ENCODE measurements at regions not wholly inside any gene's neighbourhood (a gene's known extent, or its start where the extent isn't known, plus 50 kb on each side); places are given as distances from the start of the nearest gene placed in this dataset.

DNA sequence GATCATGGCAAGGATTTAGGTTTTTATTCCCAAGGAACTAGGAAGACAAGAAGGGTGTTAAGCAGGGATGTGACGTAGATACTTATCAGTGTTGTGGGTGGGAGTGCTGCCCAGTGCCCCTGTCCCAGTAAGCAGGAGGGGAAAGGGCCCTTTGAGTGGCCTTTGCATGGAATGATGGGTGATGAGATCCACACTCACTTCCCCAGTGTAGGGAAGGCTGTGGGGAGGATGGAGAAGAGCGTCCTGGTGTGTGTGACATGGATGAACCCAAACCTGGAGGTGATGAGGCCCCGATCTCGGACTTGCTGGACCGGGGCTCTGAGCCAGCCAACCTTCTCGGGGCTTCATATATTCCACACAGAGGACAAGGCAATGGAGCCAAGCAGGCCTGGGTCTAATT is 610.9 kb downstream of the CDH26 start:
- Histone ChIP-seq H3K27me3 (ENCODE audit: insufficient read depth, poor library complexity, severe bottlenecking) (no peaks in the 10 kb centered on the region), H3K27ac (replicated peaks) (no peak overlapping the region), H3K4me3 (replicated peaks; ENCODE audit: insufficient read depth, low read length) (no peak overlapping the region)
- no peak for DNase-seq (ENCODE audit: low read depth in 1 of 2, low spot score in 1 of 2)
- TF ChIP-seq REST (IDR thresholded peaks at IDR 0.05; ENCODE audit: insufficient replicate concordance, low read depth) (no peak), CTCF (IDR thresholded peaks at IDR 0.05; ENCODE audit: insufficient read depth, low read length) (no peak), GABPA (IDR thresholded peaks at IDR 0.05; ENCODE audit: low read depth) (no peak), POLR2AphosphoS5 (IDR thresholded peaks at IDR 0.05; ENCODE audit: low read depth) (no peak), SPI1 (IDR thresholded peaks at IDR 0.05; ENCODE audit: borderline replicate concordance, low read depth) (no peak)

GRCh38 chr20:60570481-60571277 is 612.5 kb downstream of the CDH26 start:
- Histone ChIP-seq H3K27me3 (ENCODE audit: insufficient read depth, poor library complexity, severe bottlenecking) (no peaks in the 10 kb centered on the region), H3K27ac (replicated peaks) (no peak overlapping the region), H3K4me3 (replicated peaks; ENCODE audit: insufficient read depth, low read length) (no peak overlapping the region)
- no peak for TF ChIP-seq POLR2AphosphoS5 (IDR thresholded peaks at IDR 0.05; ENCODE audit: low read depth)
- DNase-seq (ENCODE audit: low read depth in 1 of 2, low spot score in 1 of 2), result no peak

- H3K27me3 ChIP-seq (ENCODE audit: insufficient read depth, poor library complexity, severe bottlenecking), result no peaks in the 10 kb centered on the region
- H3K4me3 ChIP-seq (replicated peaks; ENCODE audit: insufficient read depth, low read length), result no peak overlapping the region
- no peak overlapping the region for H3K27ac ChIP-seq (replicated peaks)
- TF ChIP-seq POLR2AphosphoS5 (IDR thresholded peaks at IDR 0.05; ENCODE audit: low read depth) (no peak), GABPA (IDR thresholded peaks at IDR 0.05; ENCODE audit: low read depth) (no peak)
- no peak for DNase-seq (ENCODE audit: low read depth in 1 of 2, low spot score in 1 of 2)
These were observed 614.9 kb downstream of the CDH26 start for GRCh38 chr20:60573003-60573680.

DNA sequence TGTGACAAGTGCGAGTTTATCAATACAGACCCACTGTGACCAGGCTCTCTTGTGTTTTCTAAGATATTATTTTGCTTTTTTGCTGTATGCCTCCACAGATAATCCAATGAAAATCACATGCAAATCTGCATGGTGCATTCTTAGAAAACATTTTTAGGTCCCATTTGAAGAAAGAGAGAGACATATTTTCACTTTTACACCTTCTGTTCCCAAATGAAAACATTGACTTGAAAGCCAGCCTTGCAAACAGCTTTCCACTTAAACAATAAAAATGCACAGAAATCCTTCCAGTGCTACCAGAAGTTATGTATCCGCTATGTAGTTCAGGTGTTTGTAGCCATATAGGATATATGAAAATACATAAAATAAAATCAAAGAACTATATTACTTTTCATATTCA is 618.0 kb downstream of the CDH26 start:
- no peak for DNase-seq (ENCODE audit: low read depth in 1 of 2, low spot score in 1 of 2)
- no peak for TF ChIP-seq SPI1 (IDR thresholded peaks at IDR 0.05; ENCODE audit: borderline replicate concordance, low read depth)
- TF ChIP-seq REST (IDR thresholded peaks at IDR 0.05; ENCODE audit: insufficient replicate concordance, low read depth), result no peak
- no peak for TF ChIP-seq POLR2AphosphoS5 (IDR thresholded peaks at IDR 0.05; ENCODE audit: low read depth)
- no peak for TF ChIP-seq GABPA (IDR thresholded peaks at IDR 0.05; ENCODE audit: low read depth)
- TF ChIP-seq CTCF (IDR thresholded peaks at IDR 0.05; ENCODE audit: insufficient read depth, low read length), result no peak
- no peak overlapping the region for H3K4me3 ChIP-seq (replicated peaks; ENCODE audit: insufficient read depth, low read length)
- H3K27ac ChIP-seq (replicated peaks), result no peak overlapping the region
- peaks cover 3% of the 10 kb centered on the region for H3K27me3 ChIP-seq (ENCODE audit: insufficient read depth, poor library complexity, severe bottlenecking)

Data from HL-60 (cell line).